ENCODE measurements at regions not wholly inside any gene's neighbourhood (a gene's known extent, or its start where the extent isn't known, plus 50 kb on each side); places are given as distances from the start of the nearest gene placed in this dataset.

DNA sequence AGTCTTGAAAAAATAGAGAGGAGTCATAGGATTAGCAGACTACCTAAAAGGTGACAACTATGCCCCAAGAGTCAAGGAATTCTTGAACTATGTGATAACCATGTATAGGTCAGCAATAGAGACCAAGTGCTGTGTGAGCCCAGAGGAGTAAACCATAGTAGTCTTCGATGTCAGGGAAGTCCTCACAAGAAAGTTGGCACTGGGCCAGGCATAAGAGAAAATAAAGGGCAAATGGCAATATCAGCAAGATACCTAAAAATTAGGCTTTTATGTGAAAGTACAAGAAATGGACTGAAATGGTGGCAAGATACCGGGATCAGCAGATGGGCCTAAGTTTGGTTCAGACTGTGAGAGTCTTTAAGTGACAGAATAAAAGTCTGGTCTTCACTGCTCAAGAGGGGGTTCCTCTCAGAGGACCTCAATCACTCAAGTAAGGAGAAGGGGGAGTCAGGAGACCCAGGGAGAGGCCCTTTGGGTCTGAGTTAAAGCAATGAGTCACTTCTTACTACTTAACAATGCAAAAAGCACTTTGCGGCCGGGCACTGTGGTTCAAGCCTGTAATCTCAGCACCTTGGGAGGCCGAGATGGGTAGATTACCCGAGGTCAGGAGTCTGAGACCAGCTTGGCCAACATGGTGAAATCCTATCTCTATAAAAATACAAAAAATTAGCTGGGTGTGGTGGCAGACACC is 95.0 kb downstream of the TEX35 start:
- H3K4me1 Mint-ChIP-seq = peaks cover 8% of the 10 kb centered on the region
- Histone ChIP-seq H3K36me3 (ENCODE audit: insufficient read depth) (no peaks in the 10 kb centered on the region), H3K27ac (ENCODE audit: low read depth) (no peak overlapping the region), H3K79me2 (replicated peaks; ENCODE audit: insufficient read depth) (no peaks in the 10 kb centered on the region), H2AFZ (no peak overlapping the region), H3K4me3 (no peak overlapping the region), H3K27me3 (ENCODE audit: insufficient read depth) (no peaks in the 10 kb centered on the region), H3K4me2 (no peak overlapping the region), H3F3A (replicated peaks; ENCODE audit: low read depth) (no peaks in the 10 kb centered on the region), H3K4me1 (ENCODE audit: insufficient read depth) (peaks cover 6% of the 10 kb centered on the region), H3K9me2 (ENCODE audit: insufficient read depth) (no peaks in the 10 kb centered on the region), H4K20me1 (replicated peaks; ENCODE audit: insufficient read depth) (no peaks in the 10 kb centered on the region)
- TF ChIP-seq POLR2AphosphoS5 (IDR thresholded peaks at IDR 0.05; ENCODE audit: low read depth) (no peak), ZNF114 (CRISPR knock-in tag; IDR thresholded peaks at IDR 0.05) (no peak), CREB1 (CRISPR knock-in tag; IDR thresholded peaks at IDR 0.05; ENCODE audit: low read depth) (no peak), JUNB (IDR thresholded peaks at IDR 0.05; ENCODE audit: unreplicated experiment) (no peak), EZH2phosphoT487 (IDR thresholded peaks at IDR 0.05; ENCODE audit: unreplicated experiment) (no peak), STAT1 (IDR thresholded peaks at IDR 0.05; ENCODE audit: unreplicated experiment) (no peak), NANOG (IDR thresholded peaks at IDR 0.05; ENCODE audit: borderline replicate concordance) (no peak), ZNF331 (CRISPR knock-in tag; IDR thresholded peaks at IDR 0.05; ENCODE audit: low read depth) (no peak), EZH2 (IDR thresholded peaks at IDR 0.05; ENCODE audit: low read depth, unreplicated experiment) (no peak)
- TF ChIP-seq, protein P1, sequence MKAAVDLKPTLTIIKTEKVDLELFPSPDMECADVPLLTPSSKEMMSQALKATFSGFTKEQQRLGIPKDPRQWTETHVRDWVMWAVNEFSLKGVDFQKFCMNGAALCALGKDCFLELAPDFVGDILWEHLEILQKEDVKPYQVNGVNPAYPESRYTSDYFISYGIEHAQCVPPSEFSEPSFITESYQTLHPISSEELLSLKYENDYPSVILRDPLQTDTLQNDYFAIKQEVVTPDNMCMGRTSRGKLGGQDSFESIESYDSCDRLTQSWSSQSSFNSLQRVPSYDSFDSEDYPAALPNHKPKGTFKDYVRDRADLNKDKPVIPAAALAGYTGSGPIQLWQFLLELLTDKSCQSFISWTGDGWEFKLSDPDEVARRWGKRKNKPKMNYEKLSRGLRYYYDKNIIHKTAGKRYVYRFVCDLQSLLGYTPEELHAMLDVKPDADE (IDR thresholded peaks at IDR 0.05) = no peak
- TF ChIP-seq, protein P2, sequence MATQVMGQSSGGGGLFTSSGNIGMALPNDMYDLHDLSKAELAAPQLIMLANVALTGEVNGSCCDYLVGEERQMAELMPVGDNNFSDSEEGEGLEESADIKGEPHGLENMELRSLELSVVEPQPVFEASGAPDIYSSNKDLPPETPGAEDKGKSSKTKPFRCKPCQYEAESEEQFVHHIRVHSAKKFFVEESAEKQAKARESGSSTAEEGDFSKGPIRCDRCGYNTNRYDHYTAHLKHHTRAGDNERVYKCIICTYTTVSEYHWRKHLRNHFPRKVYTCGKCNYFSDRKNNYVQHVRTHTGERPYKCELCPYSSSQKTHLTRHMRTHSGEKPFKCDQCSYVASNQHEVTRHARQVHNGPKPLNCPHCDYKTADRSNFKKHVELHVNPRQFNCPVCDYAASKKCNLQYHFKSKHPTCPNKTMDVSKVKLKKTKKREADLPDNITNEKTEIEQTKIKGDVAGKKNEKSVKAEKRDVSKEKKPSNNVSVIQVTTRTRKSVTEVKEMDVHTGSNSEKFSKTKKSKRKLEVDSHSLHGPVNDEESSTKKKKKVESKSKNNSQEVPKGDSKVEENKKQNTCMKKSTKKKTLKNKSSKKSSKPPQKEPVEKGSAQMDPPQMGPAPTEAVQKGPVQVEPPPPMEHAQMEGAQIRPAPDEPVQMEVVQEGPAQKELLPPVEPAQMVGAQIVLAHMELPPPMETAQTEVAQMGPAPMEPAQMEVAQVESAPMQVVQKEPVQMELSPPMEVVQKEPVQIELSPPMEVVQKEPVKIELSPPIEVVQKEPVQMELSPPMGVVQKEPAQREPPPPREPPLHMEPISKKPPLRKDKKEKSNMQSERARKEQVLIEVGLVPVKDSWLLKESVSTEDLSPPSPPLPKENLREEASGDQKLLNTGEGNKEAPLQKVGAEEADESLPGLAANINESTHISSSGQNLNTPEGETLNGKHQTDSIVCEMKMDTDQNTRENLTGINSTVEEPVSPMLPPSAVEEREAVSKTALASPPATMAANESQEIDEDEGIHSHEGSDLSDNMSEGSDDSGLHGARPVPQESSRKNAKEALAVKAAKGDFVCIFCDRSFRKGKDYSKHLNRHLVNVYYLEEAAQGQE (IDR thresholded peaks at IDR 0.05; ENCODE audit: unreplicated experiment) = no peak
- TF ChIP-seq, protein P3, sequence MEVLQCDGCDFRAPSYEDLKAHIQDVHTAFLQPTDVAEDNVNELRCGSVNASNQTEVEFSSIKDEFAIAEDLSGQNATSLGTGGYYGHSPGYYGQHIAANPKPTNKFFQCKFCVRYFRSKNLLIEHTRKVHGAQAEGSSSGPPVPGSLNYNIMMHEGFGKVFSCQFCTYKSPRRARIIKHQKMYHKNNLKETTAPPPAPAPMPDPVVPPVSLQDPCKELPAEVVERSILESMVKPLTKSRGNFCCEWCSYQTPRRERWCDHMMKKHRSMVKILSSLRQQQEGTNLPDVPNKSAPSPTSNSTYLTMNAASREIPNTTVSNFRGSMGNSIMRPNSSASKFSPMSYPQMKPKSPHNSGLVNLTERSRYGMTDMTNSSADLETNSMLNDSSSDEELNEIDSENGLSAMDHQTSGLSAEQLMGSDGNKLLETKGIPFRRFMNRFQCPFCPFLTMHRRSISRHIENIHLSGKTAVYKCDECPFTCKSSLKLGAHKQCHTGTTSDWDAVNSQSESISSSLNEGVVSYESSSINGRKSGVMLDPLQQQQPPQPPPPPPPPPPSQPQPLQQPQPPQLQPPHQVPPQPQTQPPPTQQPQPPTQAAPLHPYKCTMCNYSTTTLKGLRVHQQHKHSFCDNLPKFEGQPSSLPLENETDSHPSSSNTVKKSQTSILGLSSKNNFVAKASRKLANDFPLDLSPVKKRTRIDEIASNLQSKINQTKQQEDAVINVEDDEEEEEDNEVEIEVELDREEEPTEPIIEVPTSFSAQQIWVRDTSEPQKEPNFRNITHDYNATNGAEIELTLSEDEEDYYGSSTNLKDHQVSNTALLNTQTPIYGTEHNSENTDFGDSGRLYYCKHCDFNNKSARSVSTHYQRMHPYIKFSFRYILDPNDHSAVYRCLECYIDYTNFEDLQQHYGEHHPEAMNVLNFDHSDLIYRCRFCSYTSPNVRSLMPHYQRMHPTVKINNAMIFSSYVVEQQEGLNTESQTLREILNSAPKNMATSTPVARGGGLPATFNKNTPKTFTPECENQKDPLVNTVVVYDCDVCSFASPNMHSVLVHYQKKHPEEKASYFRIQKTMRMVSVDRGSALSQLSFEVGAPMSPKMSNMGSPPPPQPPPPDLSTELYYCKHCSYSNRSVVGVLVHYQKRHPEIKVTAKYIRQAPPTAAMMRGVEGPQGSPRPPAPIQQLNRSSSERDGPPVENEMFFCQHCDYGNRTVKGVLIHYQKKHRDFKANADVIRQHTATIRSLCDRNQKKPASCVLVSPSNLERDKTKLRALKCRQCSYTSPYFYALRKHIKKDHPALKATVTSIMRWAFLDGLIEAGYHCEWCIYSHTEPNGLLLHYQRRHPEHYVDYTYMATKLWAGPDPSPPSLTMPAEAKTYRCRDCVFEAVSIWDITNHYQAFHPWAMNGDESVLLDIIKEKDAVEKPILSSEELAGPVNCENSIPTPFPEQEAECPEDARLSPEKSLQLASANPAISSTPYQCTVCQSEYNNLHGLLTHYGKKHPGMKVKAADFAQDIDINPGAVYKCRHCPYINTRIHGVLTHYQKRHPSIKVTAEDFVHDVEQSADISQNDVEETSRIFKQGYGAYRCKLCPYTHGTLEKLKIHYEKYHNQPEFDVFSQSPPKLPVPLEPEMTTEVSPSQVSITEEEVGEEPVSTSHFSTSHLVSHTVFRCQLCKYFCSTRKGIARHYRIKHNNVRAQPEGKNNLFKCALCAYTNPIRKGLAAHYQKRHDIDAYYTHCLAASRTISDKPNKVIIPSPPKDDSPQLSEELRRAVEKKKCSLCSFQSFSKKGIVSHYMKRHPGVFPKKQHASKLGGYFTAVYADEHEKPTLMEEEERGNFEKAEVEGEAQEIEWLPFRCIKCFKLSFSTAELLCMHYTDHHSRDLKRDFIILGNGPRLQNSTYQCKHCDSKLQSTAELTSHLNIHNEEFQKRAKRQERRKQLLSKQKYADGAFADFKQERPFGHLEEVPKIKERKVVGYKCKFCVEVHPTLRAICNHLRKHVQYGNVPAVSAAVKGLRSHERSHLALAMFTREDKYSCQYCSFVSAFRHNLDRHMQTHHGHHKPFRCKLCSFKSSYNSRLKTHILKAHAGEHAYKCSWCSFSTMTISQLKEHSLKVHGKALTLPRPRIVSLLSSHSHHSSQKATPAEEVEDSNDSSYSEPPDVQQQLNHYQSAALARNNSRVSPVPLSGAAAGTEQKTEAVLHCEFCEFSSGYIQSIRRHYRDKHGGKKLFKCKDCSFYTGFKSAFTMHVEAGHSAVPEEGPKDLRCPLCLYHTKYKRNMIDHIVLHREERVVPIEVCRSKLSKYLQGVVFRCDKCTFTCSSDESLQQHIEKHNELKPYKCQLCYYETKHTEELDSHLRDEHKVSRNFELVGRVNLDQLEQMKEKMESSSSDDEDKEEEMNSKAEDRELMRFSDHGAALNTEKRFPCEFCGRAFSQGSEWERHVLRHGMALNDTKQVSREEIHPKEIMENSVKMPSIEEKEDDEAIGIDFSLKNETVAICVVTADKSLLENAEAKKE (CRISPR knock-in tag; IDR thresholded peaks at IDR 0.05) = no peak
- TF ChIP-seq, protein P4, sequence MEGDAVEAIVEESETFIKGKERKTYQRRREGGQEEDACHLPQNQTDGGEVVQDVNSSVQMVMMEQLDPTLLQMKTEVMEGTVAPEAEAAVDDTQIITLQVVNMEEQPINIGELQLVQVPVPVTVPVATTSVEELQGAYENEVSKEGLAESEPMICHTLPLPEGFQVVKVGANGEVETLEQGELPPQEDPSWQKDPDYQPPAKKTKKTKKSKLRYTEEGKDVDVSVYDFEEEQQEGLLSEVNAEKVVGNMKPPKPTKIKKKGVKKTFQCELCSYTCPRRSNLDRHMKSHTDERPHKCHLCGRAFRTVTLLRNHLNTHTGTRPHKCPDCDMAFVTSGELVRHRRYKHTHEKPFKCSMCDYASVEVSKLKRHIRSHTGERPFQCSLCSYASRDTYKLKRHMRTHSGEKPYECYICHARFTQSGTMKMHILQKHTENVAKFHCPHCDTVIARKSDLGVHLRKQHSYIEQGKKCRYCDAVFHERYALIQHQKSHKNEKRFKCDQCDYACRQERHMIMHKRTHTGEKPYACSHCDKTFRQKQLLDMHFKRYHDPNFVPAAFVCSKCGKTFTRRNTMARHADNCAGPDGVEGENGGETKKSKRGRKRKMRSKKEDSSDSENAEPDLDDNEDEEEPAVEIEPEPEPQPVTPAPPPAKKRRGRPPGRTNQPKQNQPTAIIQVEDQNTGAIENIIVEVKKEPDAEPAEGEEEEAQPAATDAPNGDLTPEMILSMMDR (conservative IDR thresholded peaks at IDR 0.05; ENCODE audit: low read depth in 2 of 2) = no peak
- DNase-seq (ENCODE audit: low spot score) (no peak), ATAC-seq (no peak)
- H3K27ac Mint-ChIP-seq = no peak overlapping the region
- no peaks in the 10 kb centered on the region for H3K36me3 Mint-ChIP-seq (ENCODE audit: low read depth)
- H3K9me3 Mint-ChIP-seq = no peaks in the 10 kb centered on the region
- no peak overlapping the region for H3K4me3 Mint-ChIP-seq
- H3K27me3 Mint-ChIP-seq (ENCODE audit: insufficient read depth, low read depth, poor library complexity) = no peaks in the 10 kb centered on the region
